HEK293T (cell line): ENCODE measurements at regions not wholly inside any gene's neighbourhood (a gene's known extent, or its start where the extent isn't known, plus 50 kb on each side); places are given as distances from the start of the nearest gene placed in this dataset.

Experiments used
- ELF4 ChIP-seq: fragments of 450-650 bp; IDR thresholded peaks from 2 replicates; pipeline ENCODE4 v1.6.1; 2017; ENCODE audit warnings: antibody characterized with exemption
- FOXM1 ChIP-seq: fragments of 450-650 bp; IDR thresholded peaks from 2 replicates; pipeline ENCODE4 v1.6.1; 2017; ENCODE audit warnings: mild to moderate bottlenecking, borderline replicate concordance
- HDGF ChIP-seq: fragments of 450-650 bp; IDR thresholded peaks from 2 replicates; pipeline ENCODE4 v1.6.1; 2017; ENCODE audit warnings: antibody characterized with exemption, borderline replicate concordance
- LEF1 ChIP-seq: fragments of 450-650 bp; IDR thresholded peaks from 2 replicates; pipeline ENCODE4 v1.6.1; 2017; ENCODE audit warnings: mild to moderate bottlenecking, borderline replicate concordance
- NFRKB ChIP-seq: fragments of 450-650 bp; IDR thresholded peaks from 2 replicates; pipeline ENCODE4 v1.6.1; 2016; ENCODE audit warnings: mild to moderate bottlenecking, moderate library complexity
- SUZ12 ChIP-seq: fragments of 450-650 bp; IDR thresholded peaks from 2 replicates; pipeline ENCODE4 v1.6.1; 2016; ENCODE audit warnings: mild to moderate bottlenecking
- TARDBP ChIP-seq: fragments of 450-650 bp; IDR thresholded peaks from 2 replicates; pipeline ENCODE4 v1.6.1; 2016
- ZNF384 ChIP-seq: fragments of 450-650 bp; IDR thresholded peaks from 2 replicates; pipeline ENCODE4 v1.6.1; 2016
- TF ChIP-seq, protein P1 (sequence below): fragments of 450-650 bp; IDR thresholded peaks from 2 replicates; pipeline ENCODE4 v1.6.1; 2016

DNA sequence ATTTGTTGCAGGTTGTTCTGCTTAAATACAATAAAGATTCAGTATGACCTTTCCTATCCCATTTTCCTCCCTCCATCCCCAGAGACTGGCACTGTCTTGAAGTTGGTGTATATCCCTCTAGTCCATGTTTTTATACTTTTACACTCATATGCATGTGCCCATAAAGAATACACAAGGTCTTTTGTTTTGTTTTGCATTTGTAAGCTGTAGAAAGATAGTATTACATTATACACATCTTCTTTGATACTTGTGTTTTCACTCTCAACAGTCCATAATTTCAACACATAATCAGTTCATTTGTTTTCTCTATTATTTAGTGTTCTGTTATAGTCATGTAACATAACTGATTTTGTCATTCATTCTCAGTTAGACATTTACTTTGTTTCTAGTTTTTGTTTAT is 88.7 kb upstream of the AADACL2 start:
- TF ChIP-seq ZNF384 (no peak), TARDBP (no peak), ELF4 (no peak), FOXM1 (no peak), NFRKB (no peak), LEF1 (no peak), SUZ12 (no peak), HDGF (no peak)
- TF ChIP-seq, protein P1, sequence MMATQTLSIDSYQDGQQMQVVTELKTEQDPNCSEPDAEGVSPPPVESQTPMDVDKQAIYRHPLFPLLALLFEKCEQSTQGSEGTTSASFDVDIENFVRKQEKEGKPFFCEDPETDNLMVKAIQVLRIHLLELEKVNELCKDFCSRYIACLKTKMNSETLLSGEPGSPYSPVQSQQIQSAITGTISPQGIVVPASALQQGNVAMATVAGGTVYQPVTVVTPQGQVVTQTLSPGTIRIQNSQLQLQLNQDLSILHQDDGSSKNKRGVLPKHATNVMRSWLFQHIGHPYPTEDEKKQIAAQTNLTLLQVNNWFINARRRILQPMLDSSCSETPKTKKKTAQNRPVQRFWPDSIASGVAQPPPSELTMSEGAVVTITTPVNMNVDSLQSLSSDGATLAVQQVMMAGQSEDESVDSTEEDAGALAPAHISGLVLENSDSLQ: no peak
